GM12874 (cell line): ENCODE measurements at regions not wholly inside any gene's neighbourhood (a gene's known extent, or its start where the extent isn't known, plus 50 kb on each side); places are given as distances from the start of the nearest gene placed in this dataset.

Experiments
- CTCF ChIP-seq: IDR thresholded peaks from 2 replicates; pipeline ENCODE4 v1.5.1; 2011; ENCODE audit warnings: low read depth, mild to moderate bottlenecking, control low read depth, low read length, moderate library complexity; ENCODE audit not compliant: insufficient read depth

GRCh38 chr4:28362169-28362568 is 1501.5 kb downstream of the STIM2 start:
- TF ChIP-seq CTCF = no peak

- TF ChIP-seq CTCF = no peak
Observed at GRCh38 chr4:28369499-28369898, 1508.9 kb downstream of the STIM2 start.

GRCh38 chr4:28373191-28373590 is 1512.5 kb downstream of the STIM2 start:
- no peak for TF ChIP-seq CTCF

- TF ChIP-seq CTCF = no peak
Observed at GRCh38 chr4:28373601-28374000, 1513.0 kb downstream of the STIM2 start.

- TF ChIP-seq CTCF = no peak
Observed at GRCh38 chr4:28378109-28378830, 1517.6 kb downstream of the STIM2 start.

GRCh38 chr4:28385801-28386200 is 1525.2 kb downstream of the STIM2 start:
- no peak for TF ChIP-seq CTCF

GRCh38 chr4:28386776-28387175 is 1526.1 kb downstream of the STIM2 start:
- TF ChIP-seq CTCF = no peak

- TF ChIP-seq CTCF = no peak
Observed at GRCh38 chr4:28388471-28388870, 1527.8 kb downstream of the STIM2 start.
